Inflammatory macrophage treated with lipopolysaccharide for 1 hour (primary cell): ENCODE measurements at regions not wholly inside any gene's neighbourhood (a gene's known extent, or its start where the extent isn't known, plus 50 kb on each side); places are given as distances from the start of the nearest gene placed in this dataset.

Source experiments
- DNase-seq, 2 donors: peaks; one replicate each; pipeline ENCODE4 v3.0.0-alpha.2; 2020 to 2022

DNA sequence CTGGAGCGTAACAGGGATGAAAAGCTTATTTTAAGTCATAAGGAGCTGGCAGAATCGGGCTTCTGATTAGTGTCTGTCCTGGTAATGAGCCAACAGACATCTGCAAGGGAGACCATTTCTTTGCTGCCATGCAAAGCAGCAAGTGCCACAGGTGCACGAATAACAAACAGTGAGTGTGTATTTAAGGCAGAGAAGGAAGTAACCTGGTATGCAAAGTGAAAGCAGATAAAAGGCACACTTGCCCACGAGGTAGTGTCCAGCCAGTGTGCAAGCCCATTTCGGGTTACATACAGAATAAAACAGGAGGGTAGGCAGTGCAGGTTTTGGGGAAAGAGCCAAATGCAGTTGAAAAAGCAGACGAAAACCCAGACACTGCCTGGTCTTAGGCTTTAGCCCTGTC is 1153.7 kb downstream of the SI start:
- DNase-seq = no peak

- no peak for DNase-seq
Observed at GRCh38 chr3:163919154-163919553, 1159.1 kb downstream of the SI start.

GRCh38 chr3:163916596-163917560 is 1161.4 kb downstream of the SI start:
- DNase-seq = no peak

DNA sequence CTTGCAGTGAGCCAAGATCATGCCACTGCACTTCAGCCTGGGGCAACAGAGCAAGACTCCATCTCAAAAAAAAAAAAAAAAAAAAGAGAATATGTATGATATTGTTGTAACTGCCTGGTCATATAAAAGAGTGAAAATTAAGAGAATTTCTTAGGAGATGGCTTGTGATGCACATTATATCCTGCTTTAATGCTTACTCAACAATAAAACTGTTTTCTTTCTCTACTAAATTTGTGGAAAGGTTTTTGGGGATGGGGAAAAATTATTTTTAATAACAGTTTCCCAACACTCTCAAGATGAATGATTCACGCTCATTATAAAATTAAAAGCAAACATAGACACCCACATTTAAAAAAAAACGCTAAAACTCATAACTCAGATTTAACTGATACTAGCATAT is 1163.0 kb downstream of the SI start:
- no peak for DNase-seq

DNA sequence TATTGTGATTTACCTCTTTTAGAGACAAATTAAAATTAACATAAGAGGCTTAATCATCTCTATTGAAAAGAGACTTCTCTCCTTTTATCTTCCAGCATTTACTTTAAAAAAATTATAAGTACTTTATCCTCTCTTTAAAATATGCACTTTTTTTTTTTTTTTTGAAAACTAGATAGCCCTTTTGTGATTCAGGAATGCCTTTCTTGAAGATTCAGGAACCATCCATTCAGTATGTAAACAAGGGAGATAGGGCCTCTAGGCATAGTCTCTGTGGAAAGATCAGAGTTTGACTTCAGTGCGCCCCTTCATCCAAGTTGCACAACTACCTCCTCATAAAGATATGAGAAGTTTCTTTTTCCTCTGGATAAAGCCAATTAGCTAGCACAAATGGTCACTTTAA is 1163.7 kb downstream of the SI start:
- no peak for DNase-seq

DNA sequence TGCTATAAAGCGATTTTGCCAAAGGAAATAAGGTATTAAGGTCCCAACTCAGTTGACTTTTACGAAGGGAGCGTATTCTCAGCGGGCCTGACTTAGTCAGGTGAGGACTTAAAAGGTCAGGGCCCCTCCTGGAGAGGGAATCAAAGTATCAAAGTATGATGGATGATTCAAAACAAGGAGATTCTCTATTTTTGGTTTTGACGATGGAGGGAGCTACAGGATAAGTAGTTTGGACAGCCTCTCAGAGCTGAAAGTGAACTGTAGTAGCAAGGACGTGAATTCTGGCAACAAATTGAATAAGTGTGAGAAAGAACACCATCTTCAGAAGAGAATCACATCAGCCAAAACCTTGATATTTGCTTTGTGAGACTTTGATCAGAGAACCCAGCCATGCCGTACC is 1186.5 kb downstream of the SI start:
- DNase-seq = no peak

GRCh38 chr3:163890661-163891060 is 1187.6 kb downstream of the SI start:
- DNase-seq = no peak

- DNase-seq = no peak
Observed at GRCh38 chr3:163879172-163879571, 1199.1 kb downstream of the SI start.

GRCh38 chr3:163878396-163878795 is 1199.9 kb downstream of the SI start:
- DNase-seq = no peak

DNA sequence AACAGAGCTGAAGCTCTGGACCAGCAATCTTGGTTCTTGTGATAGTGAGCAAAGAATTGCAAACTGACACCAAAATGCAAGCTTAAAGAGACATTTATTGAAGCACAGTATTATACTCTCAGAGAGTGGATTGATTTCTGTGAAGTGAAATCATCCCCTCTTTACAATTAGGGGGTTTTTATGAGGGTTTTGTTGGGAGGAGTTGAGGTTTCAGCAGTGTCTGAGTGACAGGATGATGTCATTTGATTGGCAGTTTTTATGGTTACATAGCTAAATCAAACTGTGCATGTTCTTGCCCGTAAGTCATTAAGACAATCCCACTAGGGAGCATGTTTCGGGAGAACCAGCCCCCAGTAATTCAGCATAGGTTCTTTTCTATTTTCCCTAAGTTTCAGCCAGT is 1200.5 kb downstream of the SI start:
- no peak for DNase-seq

- DNase-seq = no peak
Observed at GRCh38 chr3:163863146-163863545, 1215.2 kb downstream of the SI start.

DNA sequence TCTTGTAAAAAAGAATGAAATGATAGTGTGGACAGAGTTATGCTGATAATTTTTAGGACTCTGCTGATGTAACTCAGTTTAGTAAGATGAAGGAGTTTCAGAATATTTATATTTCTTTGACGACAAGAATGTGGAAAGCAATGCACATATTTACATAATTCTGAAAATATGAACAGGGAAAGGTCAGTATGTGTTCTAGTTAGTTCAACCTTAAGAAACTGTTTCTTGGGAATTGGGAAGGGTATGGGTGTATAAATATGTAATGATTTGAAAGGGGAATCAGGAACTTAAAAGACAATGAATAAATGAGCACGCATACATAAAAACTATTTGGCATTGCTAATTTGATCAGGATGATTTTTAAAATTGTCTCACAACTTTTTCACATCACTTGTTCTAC is 1226.1 kb downstream of the SI start:
- no peak for DNase-seq

- no peak for DNase-seq
Observed at GRCh38 chr3:163838769-163839168, 1239.5 kb downstream of the SI start.

DNA sequence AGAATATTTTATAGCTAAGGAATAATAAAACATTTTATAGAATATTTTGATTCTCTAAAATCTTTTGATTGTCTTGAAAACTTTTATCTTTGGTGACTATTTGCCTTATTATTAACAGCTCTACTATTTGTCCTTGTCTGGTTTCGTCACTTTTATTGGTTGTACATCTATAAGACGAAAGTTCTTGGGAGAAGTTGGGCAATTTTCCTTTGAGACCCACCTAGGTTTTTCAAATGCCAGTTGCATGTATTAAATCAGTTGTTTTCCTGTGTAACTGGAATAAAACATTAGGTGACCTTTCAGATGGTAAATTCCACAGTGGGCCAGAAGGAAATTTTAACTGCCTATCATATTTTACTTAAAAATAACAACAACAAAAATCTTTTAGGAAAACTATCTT is 1245.7 kb downstream of the SI start:
- no peak for DNase-seq

- no peak for DNase-seq
Observed at GRCh38 chr3:163821841-163822240, 1256.5 kb downstream of the SI start.

- DNase-seq = no peak
Observed at GRCh38 chr3:163817015-163817414, 1261.3 kb downstream of the SI start.

GRCh38 chr3:163813935-163814334 is 1264.4 kb downstream of the SI start:
- no peak for DNase-seq

DNA sequence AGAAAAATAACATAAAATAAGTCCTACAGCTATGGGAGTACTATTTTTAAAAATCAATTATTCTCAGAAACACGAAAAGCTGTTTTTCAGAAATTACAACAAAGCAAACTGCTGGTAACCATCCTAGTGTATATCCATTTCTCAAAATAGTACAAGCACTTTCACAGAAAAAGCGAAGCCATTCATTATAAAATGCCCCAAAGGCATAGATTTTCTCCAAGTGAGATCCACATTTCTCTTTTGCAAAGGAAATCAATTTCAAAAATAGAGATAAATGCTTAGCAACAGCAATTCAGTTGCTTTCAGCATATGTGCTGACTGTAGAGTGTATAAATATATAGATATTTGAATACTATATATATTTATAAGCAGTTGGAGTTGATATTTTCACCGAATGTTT is 1266.3 kb downstream of the SI start:
- no peak for DNase-seq

DNA sequence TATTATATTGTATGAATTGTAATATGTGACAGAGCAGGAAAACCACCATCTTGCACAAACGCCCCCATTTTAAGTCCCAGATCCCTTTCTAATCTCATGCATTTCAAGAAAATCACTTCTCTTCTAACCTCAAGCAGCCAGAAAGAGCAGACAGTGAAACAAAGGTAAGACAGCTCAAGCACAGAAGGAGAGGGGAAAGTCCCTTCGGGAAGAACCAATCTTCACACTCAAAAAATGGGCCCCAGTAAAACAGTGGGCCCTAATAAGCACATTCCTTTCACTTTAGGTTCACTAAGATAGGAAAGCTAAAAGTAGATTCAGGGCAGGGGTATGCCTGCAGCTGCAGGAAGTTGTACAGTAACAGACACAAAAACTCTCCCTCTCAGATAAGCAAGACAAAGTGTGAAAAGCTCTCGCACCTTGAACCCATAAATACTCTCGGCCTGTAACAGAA is 1268.7 kb downstream of the SI start:
- no peak for DNase-seq

DNA sequence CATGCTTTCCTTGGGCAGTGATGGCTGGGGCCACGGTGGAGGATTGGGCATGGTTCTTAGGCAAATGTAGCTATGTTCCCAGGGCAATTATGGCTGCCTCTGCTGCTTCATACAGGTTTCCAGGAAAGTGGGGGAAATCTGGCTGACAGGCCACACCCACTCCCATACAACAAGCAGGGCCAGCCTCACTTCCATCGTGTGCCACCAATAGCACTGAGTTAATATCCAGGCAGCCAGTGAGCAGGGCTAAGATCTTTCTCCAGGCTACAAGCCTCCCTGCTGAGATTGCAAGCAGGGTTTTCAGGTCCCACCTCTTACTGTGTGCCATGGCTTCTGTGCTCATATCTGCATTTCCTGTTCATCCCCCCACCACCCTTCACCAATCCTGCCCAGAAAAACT is 1291.9 kb downstream of the SI start:
- DNase-seq = no peak

- no peak for DNase-seq
Observed at GRCh38 chr3:163785693-163786092, 1292.6 kb downstream of the SI start.

- no peak for DNase-seq
Observed at GRCh38 chr3:163779396-163780344, 1298.6 kb downstream of the SI start.

DNA sequence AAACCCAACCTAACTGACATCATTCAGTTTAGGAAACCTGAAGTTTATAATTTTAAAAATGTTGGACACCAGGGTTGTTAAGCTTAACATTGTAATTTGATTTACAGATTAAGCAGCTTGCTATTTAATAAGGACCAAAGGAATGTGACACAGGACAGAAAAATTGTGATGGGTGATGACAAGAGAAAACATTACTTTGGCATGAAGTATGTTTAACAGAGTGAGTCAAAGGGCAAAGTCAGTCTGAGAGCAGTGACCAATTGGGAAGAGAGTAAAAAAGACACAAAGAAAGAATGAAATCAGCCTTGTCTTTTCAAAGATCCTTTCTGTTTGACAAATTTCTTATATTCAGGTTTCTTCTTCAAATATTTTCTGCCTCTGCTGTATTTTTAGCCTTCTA is 1301.6 kb downstream of the SI start:
- DNase-seq = no peak

DNA sequence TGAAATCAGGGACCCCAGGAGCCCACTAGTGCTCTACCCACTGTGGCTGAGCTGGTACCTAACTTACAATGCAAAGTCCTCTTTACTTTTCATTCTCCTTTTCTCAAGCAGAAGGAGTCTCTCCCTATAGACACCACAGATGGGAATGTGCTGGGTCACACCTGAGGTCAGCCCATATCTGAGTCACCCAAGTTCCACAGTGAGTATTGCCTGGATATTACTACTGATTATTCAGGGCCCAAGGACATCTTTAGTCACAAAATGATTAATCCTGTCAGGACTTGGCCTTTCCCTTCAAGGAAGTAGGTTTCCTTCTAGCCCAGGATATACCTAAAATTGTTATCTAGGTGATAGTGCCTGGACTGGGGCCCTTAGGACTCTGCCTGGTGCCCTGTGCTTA is 1305.2 kb downstream of the SI start:
- no peak for DNase-seq
